Ishikawa (cell line): ENCODE measurements at regions not wholly inside any gene's neighbourhood (a gene's known extent, or its start where the extent isn't known, plus 50 kb on each side); places are given as distances from the start of the nearest gene placed in this dataset.

Experiments used
- CEBPB ChIP-seq: IDR thresholded peaks from 2 replicates; pipeline ENCODE4 v1.6.1; 2012
- CREB1 ChIP-seq: IDR thresholded peaks from 2 replicates; pipeline ENCODE4 v1.6.1; 2012; ENCODE audit warnings: low read depth
- EGR1 ChIP-seq: IDR thresholded peaks from 2 replicates; pipeline ENCODE4 v1.6.1; 2012
- EP300 ChIP-seq: IDR thresholded peaks from 2 replicates; pipeline ENCODE4 v1.6.1; 2012; ENCODE audit warnings: borderline replicate concordance
- FOXM1 ChIP-seq: IDR thresholded peaks from 2 replicates; pipeline ENCODE4 v1.6.1; 2012; ENCODE audit warnings: low read depth, borderline replicate concordance
- NFIC ChIP-seq: IDR thresholded peaks from 2 replicates; pipeline ENCODE4 v1.6.1; 2012
- RAD21 ChIP-seq: IDR thresholded peaks from 2 replicates; pipeline ENCODE4 v1.6.1; 2012; ENCODE audit warnings: low read depth
- REST ChIP-seq: IDR thresholded peaks from 2 replicates; pipeline ENCODE4 v1.6.1; 2012; ENCODE audit warnings: low read depth, mild to moderate bottlenecking
- TAF1 ChIP-seq: IDR thresholded peaks from 2 replicates; pipeline ENCODE4 v1.6.1; 2012; ENCODE audit warnings: low read depth, mild to moderate bottlenecking
- TCF12 ChIP-seq: IDR thresholded peaks from 2 replicates; pipeline ENCODE4 v1.6.1; 2012; ENCODE audit warnings: low read depth
- TEAD4 ChIP-seq: IDR thresholded peaks from 2 replicates; pipeline ENCODE4 v1.6.1; 2012
- YY1 ChIP-seq: IDR thresholded peaks from 2 replicates; pipeline ENCODE4 v1.6.1; 2012; ENCODE audit warnings: low read depth
- ZBTB7A ChIP-seq: IDR thresholded peaks from 2 replicates; pipeline ENCODE4 v1.6.1; 2012; ENCODE audit warnings: low read depth
- TF ChIP-seq, protein P1 (sequence below): IDR thresholded peaks from 2 replicates; pipeline ENCODE4 v1.6.1; 2012
- TF ChIP-seq, protein P2 (sequence below): IDR thresholded peaks from 2 replicates; pipeline ENCODE4 v1.6.1; 2012

DNA sequence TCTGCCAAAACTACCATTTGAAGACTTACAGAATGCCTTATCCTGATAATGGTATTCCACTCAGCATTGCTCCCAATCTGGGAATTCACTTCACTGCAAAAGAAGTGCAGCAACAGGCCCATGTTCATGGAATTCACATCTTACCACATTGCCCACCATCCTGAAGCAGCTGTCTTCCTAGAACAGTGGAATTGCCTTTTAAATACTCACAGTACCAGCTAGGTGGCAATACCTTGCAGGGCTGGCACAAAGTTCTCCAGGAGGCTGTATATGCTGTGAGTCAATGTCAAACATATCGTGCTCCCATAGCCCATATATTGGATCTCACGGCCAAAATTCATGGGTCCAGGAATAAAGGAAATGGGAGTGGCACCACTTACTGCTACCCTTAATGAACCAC lies 83.8 kb upstream of the PLEKHG7 start:
- TF ChIP-seq CREB1, result no peak
- TF ChIP-seq TAF1, result no peak
- TF ChIP-seq RAD21, result no peak
- TF ChIP-seq ZBTB7A, result no peak
- no peak for TF ChIP-seq TEAD4
- no peak for TF ChIP-seq EGR1
- TF ChIP-seq FOXM1, result no peak
- no peak for TF ChIP-seq NFIC
- no peak for TF ChIP-seq YY1
- no peak for TF ChIP-seq EP300
- TF ChIP-seq REST, result no peak

GRCh38 chr12:92615703-92616102 lies 87.1 kb upstream of the PLEKHG7 start:
- TF ChIP-seq REST (no peak), CEBPB (no peak), EP300 (no peak), NFIC (no peak), TAF1 (no peak), ZBTB7A (no peak), EGR1 (no peak), CREB1 (no peak), TCF12 (no peak), FOXM1 (no peak), RAD21 (no peak), YY1 (no peak), TEAD4 (no peak)
- TF ChIP-seq, protein P1, sequence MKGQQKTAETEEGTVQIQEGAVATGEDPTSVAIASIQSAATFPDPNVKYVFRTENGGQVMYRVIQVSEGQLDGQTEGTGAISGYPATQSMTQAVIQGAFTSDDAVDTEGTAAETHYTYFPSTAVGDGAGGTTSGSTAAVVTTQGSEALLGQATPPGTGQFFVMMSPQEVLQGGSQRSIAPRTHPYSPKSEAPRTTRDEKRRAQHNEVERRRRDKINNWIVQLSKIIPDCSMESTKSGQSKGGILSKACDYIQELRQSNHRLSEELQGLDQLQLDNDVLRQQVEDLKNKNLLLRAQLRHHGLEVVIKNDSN, result no peak
- TF ChIP-seq, protein P2, sequence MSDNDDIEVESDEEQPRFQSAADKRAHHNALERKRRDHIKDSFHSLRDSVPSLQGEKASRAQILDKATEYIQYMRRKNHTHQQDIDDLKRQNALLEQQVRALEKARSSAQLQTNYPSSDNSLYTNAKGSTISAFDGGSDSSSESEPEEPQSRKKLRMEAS, result no peak

- TF ChIP-seq REST, result no peak
- no peak for TF ChIP-seq FOXM1
- TF ChIP-seq, protein P2, result no peak
Observed at GRCh38 chr12:92615086-92615485, 87.7 kb upstream of the PLEKHG7 start.

GRCh38 chr12:92614502-92614901 lies 88.3 kb upstream of the PLEKHG7 start:
- TF ChIP-seq TCF12, result no peak
- TF ChIP-seq, protein P2, result no peak
- TF ChIP-seq NFIC, result no peak
- TF ChIP-seq YY1, result no peak
- no peak for TF ChIP-seq REST
